A673 (cell line): ENCODE measurements at regions not wholly inside any gene's neighbourhood (a gene's known extent, or its start where the extent isn't known, plus 50 kb on each side); places are given as distances from the start of the nearest gene placed in this dataset.

ENCODE experiments used
- BruUV-seq: library from RNA; stranded (reverse); fragments of 400-500 nt; replicated peaks from 2 replicates; lab custom pipeline; 2021; lab: Mats Ljungman, UMichigan
- CTCF ChIA-PET: fragments of 300-600 bp; sonication (Branson Sonifier 250); formaldehyde crosslinking; loops from one replicate; lab custom pipeline; 2022; ENCODE audit warnings: antibody characterized with exemption; lab: Charles Lee
- POLR2A ChIA-PET: fragments of 300-600 bp; sonication (Branson Sonifier 250); formaldehyde crosslinking; loops from one replicate; lab custom pipeline; 2022; ENCODE audit warnings: antibody characterized with exemption; ENCODE audit not compliant: low non-redundant PET; lab: Charles Lee
- DNase-seq: peaks from one replicate; pipeline ENCODE4 v3.0.0-alpha.2; 2015; ENCODE audit warnings: low spot score
- H3K27ac ChIP-seq: fragments of 200-600 bp; sonication (generic); 2 replicates; pipeline ENCODE4 v1.5.1; 2016; ENCODE audit warnings: mixed run types, low read depth, mild to moderate bottlenecking, mixed read lengths, antibody characterized with exemption, low read length; ENCODE audit not compliant: poor library complexity, severe bottlenecking
- H3K27me3 ChIP-seq: fragments of 200-600 bp; sonication (generic); replicated peaks from 2 replicates; pipeline ENCODE4 v1.6.1; 2017; ENCODE audit warnings: mixed run types, low read depth, mild to moderate bottlenecking, mixed read lengths, antibody characterized with exemption, low read length; ENCODE audit not compliant: insufficient read depth, poor library complexity
- H3K36me3 ChIP-seq: fragments of 200-600 bp; sonication (generic); 2 replicates; pipeline ENCODE4 v1.6.1; 2016; ENCODE audit warnings: mixed run types, mild to moderate bottlenecking, mixed read lengths, antibody characterized with exemption, low read length; ENCODE audit not compliant: insufficient read depth, poor library complexity, severe bottlenecking
- H3K4me1 ChIP-seq: fragments of 200-600 bp; sonication (generic); 2 replicates; pipeline ENCODE4 v1.6.1; 2017; ENCODE audit warnings: mixed run types, mild to moderate bottlenecking, mixed read lengths, antibody characterized with exemption, low read length; ENCODE audit not compliant: insufficient read depth, poor library complexity, severe bottlenecking
- H3K4me3 ChIP-seq: fragments of 200-600 bp; sonication (generic); 2 replicates; pipeline ENCODE4 v1.5.1; 2016; ENCODE audit warnings: low read depth, mixed run types, mild to moderate bottlenecking, mixed read lengths, low read length; ENCODE audit not compliant: poor library complexity, severe bottlenecking
- H3K9me3 ChIP-seq: fragments of 200-600 bp; sonication (generic); 2 replicates; pipeline ENCODE4 v1.6.1; 2016; ENCODE audit warnings: mixed run types, low read depth, mild to moderate bottlenecking, mixed read lengths, antibody characterized with exemption, low read length; ENCODE audit not compliant: poor library complexity, severe bottlenecking
- CTCF ChIP-seq: fragments of 300-800, 200-600 bp; sonication (generic); conservative IDR thresholded peaks from 2 replicates; pipeline ENCODE4 v1.5.1; 2017; ENCODE audit warnings: low read depth, mild to moderate bottlenecking, antibody characterized with exemption, low read length, moderate library complexity, mixed read lengths
- EZH2 ChIP-seq: fragments of 200-600 bp; sonication (generic); IDR thresholded peaks from 2 replicates; pipeline ENCODE4 v1.6.1; 2017; ENCODE audit warnings: borderline replicate concordance, low read depth, mild to moderate bottlenecking, mixed read lengths, antibody characterized with exemption, low read length; ENCODE audit not compliant: poor library complexity, severe bottlenecking
- intact Hi-C: fragments of 100-400 bp; cut with micrococcal nuclease; formaldehyde crosslinking; loops from one replicate; pipeline ENCODE4 v1.10.0; 2022; ENCODE audit not compliant: unreplicated experiment

- TF ChIP-seq CTCF (no peak), EZH2 (no peak)
- Histone ChIP-seq H3K27ac (no peak overlapping the region), H3K9me3 (no peaks in the 10 kb centered on the region), H3K27me3 (peaks cover 3% of the 10 kb centered on the region), H3K4me3 (no peak overlapping the region), H3K36me3 (no peaks in the 10 kb centered on the region), H3K4me1 (no peaks in the 10 kb centered on the region)
- ChIA-PET POLR2A (no interaction called here), CTCF (no interaction called here)
- intact Hi-C loops, result no loop called here
- no TSS peak for BruUV-seq
- DNase-seq, result no peak
Measured at GRCh38 chr7:47147213-47147631, 434.7 kb downstream of the TNS3 start.

GRCh38 chr7:47145982-47146381, 435.9 kb downstream of the TNS3 start:
- intact Hi-C loops, result no loop called here
- BruUV-seq, result no TSS peak
- POLR2A ChIA-PET, result no interaction called here

GRCh38 chr7:47145186-47145725, 436.7 kb downstream of the TNS3 start:
- POLR2A ChIA-PET, result no interaction called here
- DNase-seq, result no peak
- CTCF ChIA-PET, result no interaction called here
- no peak overlapping the region for H3K27ac ChIP-seq
- H3K4me1 ChIP-seq, result no peaks in the 10 kb centered on the region
- BruUV-seq, result no TSS peak
- no peak overlapping the region for H3K4me3 ChIP-seq
- peaks cover 16% of the 10 kb centered on the region for H3K27me3 ChIP-seq
- intact Hi-C loops, result no loop called here
- no peaks in the 10 kb centered on the region for H3K9me3 ChIP-seq
- TF ChIP-seq EZH2 (no peak), CTCF (no peak)
- no peaks in the 10 kb centered on the region for H3K36me3 ChIP-seq

More at GRCh38 chr7:47145982-47146381, 435.9 kb downstream of the TNS3 start:
- H3K27ac ChIP-seq, result no peak overlapping the region
- H3K4me1 ChIP-seq, result no peaks in the 10 kb centered on the region
- TF ChIP-seq EZH2, result no peak
- TF ChIP-seq CTCF, result no peak
- DNase-seq, result no peak
- H3K36me3 ChIP-seq, result no peaks in the 10 kb centered on the region
- H3K4me3 ChIP-seq, result no peak overlapping the region
- no peaks in the 10 kb centered on the region for H3K9me3 ChIP-seq
- peaks cover 9% of the 10 kb centered on the region for H3K27me3 ChIP-seq
- CTCF ChIA-PET, result no interaction called here
